ENCODE measurements at regions not wholly inside any gene's neighbourhood (a gene's known extent, or its start where the extent isn't known, plus 50 kb on each side); places are given as distances from the start of the nearest gene placed in this dataset.

GRCh38 chr16:86921289-86921688 is 342.9 kb downstream of the FOXL1 start:
- no peak for DNase-seq

DNA sequence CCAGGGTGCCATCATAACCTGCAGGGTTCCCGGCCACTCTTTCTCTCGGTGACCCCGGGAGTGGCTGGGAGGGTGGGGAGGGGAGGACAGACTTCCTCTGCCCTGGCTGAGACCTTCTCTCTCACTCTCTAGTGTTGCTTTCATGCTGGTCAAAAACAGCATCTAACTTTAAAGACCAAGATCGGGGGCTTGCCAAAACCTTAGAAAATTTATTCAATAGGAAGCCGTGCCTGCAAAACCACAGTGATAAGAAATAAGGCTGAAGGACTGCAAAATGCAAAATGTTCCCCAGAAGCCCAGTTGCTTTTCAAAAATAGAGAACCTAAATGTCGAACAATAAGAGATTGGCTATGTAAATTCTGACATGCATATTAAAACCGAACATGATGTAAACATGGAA is 344.0 kb downstream of the FOXL1 start:
- no peak for DNase-seq

- DNase-seq = no peak
These were observed 345.3 kb downstream of the FOXL1 start for GRCh38 chr16:86923656-86924055.

DNA sequence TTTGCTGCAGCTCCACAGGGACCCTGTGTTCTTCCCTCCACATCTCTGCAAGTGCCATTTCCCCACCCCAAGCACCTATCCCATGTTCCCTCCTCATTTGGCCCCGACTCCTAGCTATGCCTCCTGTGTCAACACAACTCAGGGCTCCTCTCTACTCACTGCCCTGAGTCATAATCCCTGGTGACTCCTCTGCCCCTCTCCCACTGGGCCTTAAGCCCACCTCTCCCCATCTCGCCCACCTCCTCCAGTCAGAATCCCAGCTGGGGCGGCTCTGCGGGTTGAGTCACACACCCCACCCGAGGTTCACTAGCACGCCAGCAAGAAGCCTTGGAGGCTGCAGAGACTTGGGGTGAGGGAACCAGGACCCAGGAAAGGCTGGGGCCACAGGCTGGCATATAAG is 346.2 kb downstream of the FOXL1 start:
- DNase-seq = no peak

- no peak for DNase-seq
These were observed 346.9 kb downstream of the FOXL1 start for GRCh38 chr16:86925067-86925791.

DNA sequence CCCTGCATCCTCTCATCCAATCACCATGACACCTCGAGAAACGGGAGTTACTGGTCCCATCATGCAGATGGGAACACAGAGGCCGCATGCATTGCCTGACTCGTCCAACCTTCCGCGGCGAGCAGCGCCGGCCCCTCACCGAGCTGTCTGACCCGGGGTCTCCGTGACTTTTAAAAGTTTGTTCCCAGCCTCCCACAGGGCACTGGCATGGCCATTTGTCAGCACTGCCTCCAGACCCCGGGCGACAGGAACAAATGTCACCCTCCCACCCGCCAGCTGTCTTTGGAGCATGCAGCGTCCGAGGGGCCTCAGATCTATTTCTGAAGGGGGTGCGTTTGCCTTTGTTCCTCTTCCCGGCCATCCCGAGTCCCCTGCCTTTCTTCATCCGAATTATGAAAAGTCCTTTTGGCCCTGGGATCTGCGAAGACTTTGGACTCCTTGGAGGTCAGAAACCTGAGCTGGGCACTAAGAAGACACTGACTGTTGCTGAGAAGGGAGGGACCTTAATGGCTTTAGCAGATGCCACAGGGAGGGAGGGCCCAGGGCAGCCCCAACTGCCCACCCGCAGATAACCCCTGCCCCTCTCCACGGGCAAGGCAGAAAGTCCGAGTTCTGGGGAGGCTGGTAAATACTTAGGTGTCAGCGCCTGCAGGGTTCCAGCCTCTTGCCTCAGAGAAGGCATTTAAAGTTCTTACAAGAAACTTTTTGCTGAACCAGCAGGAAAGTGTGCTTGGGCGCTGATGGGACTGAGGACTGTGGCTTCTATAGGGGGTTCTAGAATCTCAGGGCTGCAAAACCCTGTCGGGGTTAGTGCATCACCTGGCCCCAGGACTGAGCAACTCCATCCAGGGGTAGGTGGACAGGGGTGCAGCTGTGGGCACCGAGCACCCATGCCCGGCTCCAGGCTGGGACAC is 348.1 kb downstream of the FOXL1 start:
- DNase-seq = no peak

DNA sequence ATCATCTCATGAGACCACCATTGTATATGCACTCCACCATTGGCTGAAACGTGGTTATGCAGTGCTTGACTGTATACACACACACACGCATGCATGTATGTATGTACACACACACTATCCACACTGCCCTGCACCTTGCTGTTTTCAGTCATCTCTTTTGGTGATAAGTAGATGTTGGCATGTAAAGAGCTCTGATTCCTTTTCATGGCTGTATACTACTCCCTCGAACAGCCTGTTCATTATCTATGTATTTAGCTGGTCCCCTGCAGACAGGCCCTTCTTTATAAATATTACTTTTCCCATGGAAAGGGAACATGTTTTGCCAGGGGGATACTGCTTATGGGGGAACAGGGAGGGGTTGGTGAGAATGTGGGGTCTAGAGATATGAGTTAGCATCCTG is 349.4 kb downstream of the FOXL1 start:
- no peak for DNase-seq

DNA sequence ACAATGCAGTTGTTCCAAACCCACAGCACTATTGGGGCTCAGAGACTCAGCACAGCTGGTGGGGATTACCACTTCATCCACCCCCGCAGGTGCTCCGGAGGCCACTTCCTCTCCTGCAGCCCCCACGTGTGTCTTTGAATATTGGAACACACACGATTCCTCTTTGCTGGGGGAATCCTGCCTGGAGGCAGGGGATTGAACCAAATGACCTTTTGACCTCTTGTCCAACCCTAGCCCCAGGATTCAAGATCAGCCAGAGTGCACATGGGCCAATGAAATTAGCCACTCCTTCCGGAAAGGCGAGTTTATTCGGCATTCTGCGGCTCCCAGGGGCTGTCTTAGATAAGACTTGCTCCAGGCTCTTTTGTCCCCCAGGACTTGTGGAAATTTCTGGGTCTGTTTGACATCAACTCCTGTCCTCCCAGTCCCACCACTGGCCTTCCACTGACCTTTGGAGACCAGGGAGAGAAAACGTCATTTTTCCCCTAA is 350.2 kb downstream of the FOXL1 start:
- no peak for DNase-seq

GRCh38 chr16:86929057-86929871 is 350.9 kb downstream of the FOXL1 start:
- DNase-seq = no peak

DNA sequence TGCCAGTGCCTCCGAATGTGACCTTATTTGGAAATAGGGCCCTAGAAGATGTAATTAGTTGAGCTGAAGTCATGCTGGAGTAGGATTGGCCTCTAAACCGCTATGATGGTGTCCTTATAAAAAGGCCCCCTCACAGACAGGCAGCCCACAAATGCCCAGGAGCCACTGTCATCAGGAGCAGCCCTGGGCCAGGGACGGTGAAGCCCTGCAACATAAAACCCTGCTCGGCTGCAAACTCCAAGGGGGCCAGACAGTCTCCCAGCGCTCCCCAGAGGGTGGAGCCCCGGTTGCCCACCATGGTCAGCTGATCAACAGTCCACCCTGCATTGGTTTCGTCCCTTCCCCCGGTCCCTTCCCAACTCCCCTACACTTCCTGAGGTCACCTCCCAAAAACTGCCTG is 351.7 kb downstream of the FOXL1 start:
- no peak for DNase-seq

- DNase-seq = no peak
These were observed 352.5 kb downstream of the FOXL1 start for GRCh38 chr16:86930663-86931373.

DNA sequence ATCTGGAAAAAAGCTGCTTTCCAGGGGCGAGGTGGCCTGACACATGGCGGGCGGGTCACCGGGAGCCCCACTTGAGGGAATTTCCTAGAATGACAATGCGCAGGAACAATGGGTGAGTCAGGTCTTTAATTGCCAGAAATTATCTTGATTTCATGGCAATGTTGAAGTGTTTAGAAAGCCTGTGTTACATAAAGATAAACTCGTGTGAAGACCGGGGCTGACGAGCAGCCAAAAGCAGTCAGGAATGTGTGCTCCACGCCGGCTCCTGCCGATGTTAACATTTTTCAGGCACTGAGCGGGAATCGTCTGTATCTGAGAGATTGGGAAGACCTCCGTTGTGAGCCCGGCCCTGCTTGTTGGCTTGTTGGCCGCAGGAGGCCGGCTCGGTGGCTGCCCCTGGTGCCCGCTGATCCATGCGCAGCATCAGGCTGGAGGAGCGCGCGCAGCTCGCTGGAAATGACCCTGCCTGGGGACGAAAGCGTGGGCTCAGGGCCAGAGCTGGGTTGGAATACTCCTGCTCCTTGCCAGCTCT is 353.1 kb downstream of the FOXL1 start:
- DNase-seq = no peak

- no peak for DNase-seq
These were observed 354.0 kb downstream of the FOXL1 start for GRCh38 chr16:86932130-86932982.

DNA sequence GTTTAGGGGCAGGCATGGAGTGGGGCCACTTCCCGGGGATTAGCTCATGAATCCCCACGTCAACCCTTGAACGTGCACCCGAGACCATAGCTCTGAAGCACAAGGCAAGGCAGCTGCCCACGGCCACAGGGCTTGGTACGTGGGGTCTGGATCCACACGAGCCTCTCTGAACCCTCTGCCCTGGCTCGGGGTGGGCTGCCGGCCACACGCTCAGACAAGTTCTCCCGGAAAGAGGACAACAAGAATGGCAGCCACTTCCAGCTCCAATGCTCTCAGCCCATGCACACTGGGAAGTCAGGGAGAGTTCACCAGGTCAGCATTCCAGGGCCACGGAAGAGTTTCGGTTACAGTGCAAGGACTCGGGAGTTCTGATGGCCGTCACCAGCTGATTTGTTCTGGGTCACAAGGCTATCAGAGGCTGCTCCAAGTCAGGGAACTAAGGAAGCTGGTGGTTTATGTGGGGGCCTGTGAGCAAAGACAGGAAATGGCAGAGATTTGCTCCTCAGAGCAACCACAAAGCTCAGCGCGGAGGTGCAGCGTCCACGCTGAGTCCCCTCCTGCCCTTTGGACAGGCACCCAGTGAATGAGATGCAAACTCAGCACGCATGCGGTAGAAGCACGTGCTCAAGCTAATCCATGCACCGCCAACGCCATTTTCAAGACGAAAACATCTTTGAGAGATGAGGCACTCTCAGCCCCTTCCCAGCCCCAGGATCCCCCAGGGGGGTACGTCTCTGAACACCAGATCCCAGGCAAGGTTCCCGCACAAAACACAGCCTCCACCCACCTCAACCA is 356.4 kb downstream of the FOXL1 start:
- DNase-seq = no peak

- DNase-seq = no peak
These were observed 361.3 kb downstream of the FOXL1 start for GRCh38 chr16:86939609-86940008.

DNA sequence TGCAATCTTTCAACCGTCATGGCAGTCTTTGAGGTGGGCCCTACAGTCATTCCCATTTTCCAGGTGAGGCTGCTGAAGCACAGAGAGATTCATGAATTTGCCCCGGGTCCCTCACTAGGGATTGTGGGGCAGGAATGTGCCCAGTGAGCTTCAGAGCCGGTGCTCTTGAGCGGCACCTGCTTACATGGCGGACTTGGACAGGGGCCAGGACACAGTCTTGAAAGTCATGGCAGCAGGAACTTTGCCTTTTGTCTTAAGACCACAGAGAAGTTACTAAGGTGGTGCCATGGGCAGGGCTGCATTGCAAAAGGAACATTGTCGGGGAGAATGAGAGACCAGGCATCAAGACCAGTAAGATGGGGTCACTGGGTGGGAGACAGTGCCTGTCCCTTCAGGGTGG is 363.4 kb downstream of the FOXL1 start:
- DNase-seq = no peak

DNA sequence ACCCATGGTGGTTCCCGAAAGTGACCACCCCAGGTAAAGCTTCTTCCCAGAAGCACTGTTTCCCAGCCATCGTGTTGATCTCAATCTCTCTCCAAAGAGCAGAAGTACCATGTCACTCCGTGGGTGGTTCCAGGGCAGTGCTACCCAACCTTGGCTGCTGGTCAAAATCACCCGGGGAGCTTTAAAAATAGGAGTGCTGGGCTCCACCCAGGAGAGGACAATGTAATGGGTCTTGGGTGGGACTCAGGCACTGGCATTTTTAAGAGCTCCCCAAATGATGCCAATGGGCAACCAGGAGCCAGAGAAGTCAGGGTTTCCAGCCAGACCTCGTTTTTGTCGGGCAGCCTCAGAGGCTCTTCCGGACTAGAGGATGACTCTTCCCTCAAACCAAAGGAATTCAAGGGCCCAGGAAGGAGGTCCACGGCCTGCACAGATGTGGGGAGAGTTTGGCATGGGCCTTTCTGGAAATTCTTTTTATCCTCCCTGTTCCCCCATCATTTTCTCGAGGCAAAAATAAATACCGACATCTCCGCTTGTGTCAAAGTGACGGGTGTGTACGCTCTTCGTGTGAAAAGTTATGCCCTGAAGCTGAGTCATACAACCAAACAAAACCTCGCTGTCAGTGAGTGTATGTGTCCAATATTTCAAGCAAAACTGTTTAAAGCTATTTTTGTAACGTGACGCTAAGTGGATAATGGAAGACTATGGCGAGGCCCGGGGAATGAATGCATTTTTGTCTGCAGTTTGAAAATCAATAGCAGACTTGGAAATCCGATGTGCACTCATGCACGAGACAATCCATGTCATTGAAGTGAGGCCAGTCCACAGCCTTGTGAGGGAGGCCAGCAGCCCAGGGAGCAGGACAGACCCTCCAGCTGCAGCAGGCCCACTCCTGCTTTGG is 364.1 kb downstream of the FOXL1 start:
- no peak for DNase-seq

- no peak for DNase-seq
These were observed 367.0 kb downstream of the FOXL1 start for GRCh38 chr16:86945166-86945900.

DNA sequence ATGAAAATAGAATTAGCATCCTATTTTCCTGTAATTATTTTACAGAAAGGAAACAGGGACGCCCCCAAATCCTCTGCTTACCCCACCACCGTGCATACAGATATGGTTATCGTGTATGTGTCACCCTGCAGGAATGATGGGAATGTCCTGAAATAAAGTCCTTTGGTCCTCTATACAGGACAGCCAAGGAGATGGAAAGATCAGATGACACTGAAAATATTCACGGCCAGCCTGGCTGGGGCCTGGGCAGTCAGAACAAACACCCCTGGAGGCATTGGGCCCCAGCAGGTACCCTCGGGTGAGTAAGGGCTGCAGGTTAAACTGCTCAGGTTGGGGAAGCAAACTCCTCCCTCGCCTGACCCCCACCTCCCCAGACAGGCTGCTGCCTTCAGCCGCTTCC is 368.0 kb downstream of the FOXL1 start:
- no peak for DNase-seq
